Left ventricle myocardium inferior (tissue), 1 donor: ENCODE measurements at regions not wholly inside any gene's neighbourhood (a gene's known extent, or its start where the extent isn't known, plus 50 kb on each side); places are given as distances from the start of the nearest gene placed in this dataset.

ENCODE experiments used
- DNase-seq: peaks from one replicate; pipeline ENCODE4 v3.0.0-alpha.2; 2020
- H3K27ac ChIP-seq: fragments of 200-600 bp; replicated peaks from 2 replicates; pipeline ENCODE4 v1.8.0; 2021
- H3K27me3 ChIP-seq: fragments of 200-600 bp; 2 replicates; pipeline ENCODE4 v1.8.0; 2021; ENCODE audit warnings: low read depth
- H3K36me3 ChIP-seq: fragments of 200-600 bp; 2 replicates; pipeline ENCODE4 v1.8.0; 2021
- H3K4me1 ChIP-seq: fragments of 200-600 bp; 2 replicates; pipeline ENCODE4 v1.8.0; 2021
- H3K4me3 ChIP-seq: fragments of 200-600 bp; 2 replicates; pipeline ENCODE4 v1.8.0; 2021; ENCODE audit warnings: mild to moderate bottlenecking, moderate library complexity
- H3K9me3 ChIP-seq: fragments of 200-600 bp; replicated peaks from 2 replicates; pipeline ENCODE4 v1.8.0; 2021
- CTCF ChIP-seq: fragments of 200-600 bp; IDR thresholded peaks from 2 replicates; pipeline ENCODE4 v1.8.0; 2021; ENCODE audit warnings: antibody characterized with exemption, mild to moderate bottlenecking, borderline replicate concordance
- intact Hi-C: fragments of 100-400 bp; cut with micrococcal nuclease; formaldehyde crosslinking; loops from one replicate; pipeline ENCODE4 v1.11.0; 2022
- donor health status: DM: no; HTN: yes; CAD: no; lungs with severe emphysema.

- intact Hi-C loops: no loop called here
- DNase-seq: no peak
- Histone ChIP-seq H3K27ac (no peak overlapping the region), H3K4me1 (no peaks in the 10 kb centered on the region), H3K4me3 (no peak overlapping the region), H3K27me3 (no peaks in the 10 kb centered on the region), H3K36me3 (no peaks in the 10 kb centered on the region), H3K9me3 (no peaks in the 10 kb centered on the region)
- no peak for TF ChIP-seq CTCF
These were observed 1025.8 kb upstream of the LCORL start for GRCh38 chr4:19047279-19047880.

- intact Hi-C loops: no loop called here
- Histone ChIP-seq H3K36me3 (no peaks in the 10 kb centered on the region), H3K27me3 (no peaks in the 10 kb centered on the region), H3K27ac (no peak overlapping the region), H3K4me1 (no peaks in the 10 kb centered on the region), H3K9me3 (peaks cover 4% of the 10 kb centered on the region), H3K4me3 (no peak overlapping the region)
- no peak for TF ChIP-seq CTCF
- DNase-seq: no peak
These were observed 1018.3 kb upstream of the LCORL start for GRCh38 chr4:19039816-19040215.

GRCh38 chr4:19038231-19038630, 1016.7 kb upstream of the LCORL start:
- Histone ChIP-seq H3K4me3 (no peak overlapping the region), H3K36me3 (no peaks in the 10 kb centered on the region), H3K27me3 (no peaks in the 10 kb centered on the region), H3K27ac (no peak overlapping the region), H3K9me3 (peaks cover 4% of the 10 kb centered on the region), H3K4me1 (no peaks in the 10 kb centered on the region)
- TF ChIP-seq CTCF: no peak
- no peak for DNase-seq
- intact Hi-C loops: no loop called here

- Histone ChIP-seq H3K27ac (no peak overlapping the region), H3K9me3 (peaks cover 4% of the 10 kb centered on the region), H3K27me3 (no peaks in the 10 kb centered on the region), H3K36me3 (no peaks in the 10 kb centered on the region), H3K4me1 (no peaks in the 10 kb centered on the region), H3K4me3 (no peak overlapping the region)
- intact Hi-C loops: no loop called here
- DNase-seq: no peak
- TF ChIP-seq CTCF: no peak
These were observed 1012.5 kb upstream of the LCORL start for GRCh38 chr4:19033816-19034733.

- TF ChIP-seq CTCF: no peak
- no peak for DNase-seq
- H3K27me3 ChIP-seq: no peaks in the 10 kb centered on the region
- no peaks in the 10 kb centered on the region for H3K4me1 ChIP-seq
- no peaks in the 10 kb centered on the region for H3K36me3 ChIP-seq
- no peak overlapping the region for H3K27ac ChIP-seq
- no peak overlapping the region for H3K4me3 ChIP-seq
- H3K9me3 ChIP-seq: no peaks in the 10 kb centered on the region
- intact Hi-C loops: no loop called here
These were observed 1009.0 kb upstream of the LCORL start for GRCh38 chr4:19030536-19030935.
